HG02938 (cell line): ENCODE measurements at regions not wholly inside any gene's neighbourhood (a gene's known extent, or its start where the extent isn't known, plus 50 kb on each side); places are given as distances from the start of the nearest gene placed in this dataset.

Experiments used
- ATAC-seq: cut with Tn5 transposase; IDR thresholded peaks from one replicate; pipeline ENCODE4 v1.9.1; 2021; ENCODE audit warnings: mild to moderate bottlenecking, moderate library complexity; ENCODE audit not compliant: unreplicated experiment

- no peak for ATAC-seq
These were observed 798.9 kb upstream of the PIK3C3 start for GRCh38 chr18:41155910-41156851.

DNA sequence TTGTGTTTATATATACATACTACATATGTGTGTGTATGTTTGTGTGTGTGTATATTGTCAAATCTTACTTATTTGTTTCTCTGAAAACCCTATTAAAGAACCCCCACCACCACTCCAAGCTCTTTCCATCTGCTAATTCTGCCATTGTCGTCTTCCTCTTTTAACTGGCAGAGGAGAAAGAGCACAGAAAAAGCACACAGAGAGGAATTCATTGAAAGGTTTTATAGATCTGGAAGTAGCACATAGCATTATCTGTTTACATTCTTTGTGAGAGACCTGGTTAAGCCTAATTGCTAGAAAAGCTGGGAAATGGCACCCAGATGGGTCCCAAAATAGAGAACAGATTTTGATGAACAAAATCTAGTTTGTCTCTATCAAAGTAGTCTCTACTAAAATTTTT lies 800.0 kb upstream of the PIK3C3 start:
- ATAC-seq: no peak

DNA sequence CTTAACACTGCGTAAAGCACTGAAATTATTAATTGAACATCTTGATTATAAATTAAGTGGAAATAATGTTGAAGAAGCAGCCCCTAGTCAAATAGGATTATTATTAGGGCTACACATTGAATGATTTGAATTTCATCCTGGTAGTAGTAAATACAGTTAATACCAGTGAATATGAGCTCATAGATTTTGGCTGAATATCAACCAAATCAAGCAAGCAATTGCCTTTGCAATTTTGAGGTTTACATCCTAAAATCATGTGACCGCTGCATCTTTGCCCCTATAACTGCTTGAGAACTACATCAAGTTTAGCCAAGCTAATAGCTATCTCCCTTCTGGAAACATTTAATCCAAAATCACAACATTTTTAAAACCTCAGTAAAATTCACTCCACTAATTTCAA lies 801.2 kb upstream of the PIK3C3 start:
- no peak for ATAC-seq

GRCh38 chr18:41150316-41150715 lies 804.7 kb upstream of the PIK3C3 start:
- no peak for ATAC-seq

DNA sequence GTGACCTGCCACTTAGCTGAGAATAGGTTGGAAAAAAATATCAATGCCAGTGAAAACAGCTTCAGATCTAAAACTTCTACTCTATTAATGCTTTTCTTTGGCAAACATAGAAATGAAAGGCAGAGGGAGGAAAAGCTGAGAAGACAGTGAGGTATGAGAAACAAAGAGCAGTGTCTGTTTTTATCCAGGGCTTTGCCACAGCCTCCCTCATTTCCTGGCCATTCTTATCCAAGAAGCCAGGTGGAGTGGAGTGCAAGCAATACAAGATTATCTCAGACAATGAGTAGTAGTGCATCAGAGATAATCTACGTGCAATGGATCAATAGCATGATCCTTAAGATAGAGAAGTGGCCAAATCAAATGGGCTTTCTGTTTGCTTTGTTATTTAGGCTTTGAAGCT lies 808.7 kb upstream of the PIK3C3 start:
- ATAC-seq: no peak

DNA sequence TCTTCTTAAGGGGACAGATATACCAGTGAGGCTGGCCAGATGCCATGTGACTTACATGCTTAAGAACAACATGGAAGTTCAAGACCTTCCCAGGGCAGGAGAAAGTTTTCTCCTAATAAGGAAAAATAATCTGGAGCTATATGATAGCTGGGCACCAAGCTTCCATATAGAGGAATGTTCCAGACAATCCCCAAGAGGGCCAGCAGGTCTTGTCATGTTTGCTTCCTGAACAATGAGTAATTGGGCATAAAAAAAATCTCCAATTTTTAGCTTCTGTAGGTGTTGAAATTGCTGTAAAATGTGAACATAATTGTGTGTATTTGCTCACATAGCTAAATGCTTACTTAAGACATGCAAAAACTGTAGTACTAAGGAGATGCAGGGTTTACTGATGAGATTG lies 809.5 kb upstream of the PIK3C3 start:
- no peak for ATAC-seq

DNA sequence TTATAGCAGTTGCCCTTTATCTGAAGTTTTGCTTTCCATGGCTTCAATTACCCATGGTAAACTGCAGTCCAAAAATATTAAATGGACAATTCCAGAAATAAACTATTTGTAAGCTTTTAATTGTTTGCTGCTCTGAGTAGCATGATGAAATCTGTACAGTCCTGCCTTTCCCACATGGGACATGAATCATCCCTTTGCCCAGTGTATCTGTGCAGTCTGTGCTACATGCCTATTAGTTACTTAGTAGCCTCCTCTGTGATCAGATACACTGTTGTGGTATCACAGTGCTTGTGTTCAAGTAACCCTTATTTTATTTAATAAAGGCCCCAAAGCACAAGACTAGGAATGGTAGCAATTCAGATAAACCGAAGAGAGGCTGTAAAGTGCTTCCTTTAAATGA lies 810.6 kb upstream of the PIK3C3 start:
- ATAC-seq: no peak

GRCh38 chr18:41140506-41140905 lies 814.5 kb upstream of the PIK3C3 start:
- no peak for ATAC-seq

DNA sequence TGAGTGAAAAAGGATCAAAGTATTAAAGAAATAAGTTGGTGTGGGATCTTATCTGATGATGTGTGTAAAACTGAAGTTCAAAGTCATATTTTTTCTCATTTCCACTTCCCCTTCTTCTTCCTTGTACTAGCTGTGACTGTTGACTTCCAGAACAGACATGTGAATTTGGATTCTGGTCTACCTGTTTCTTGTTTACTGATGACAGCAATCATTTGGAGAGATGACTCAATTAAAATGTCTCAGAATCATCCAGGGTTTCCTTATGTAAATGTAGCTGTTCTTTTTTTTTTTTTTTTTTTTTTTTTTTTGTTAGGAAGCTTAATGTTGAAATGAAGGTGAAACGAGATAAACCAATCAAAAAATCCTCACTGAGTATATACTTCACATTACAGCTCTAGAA lies 819.9 kb upstream of the PIK3C3 start:
- ATAC-seq: no peak

DNA sequence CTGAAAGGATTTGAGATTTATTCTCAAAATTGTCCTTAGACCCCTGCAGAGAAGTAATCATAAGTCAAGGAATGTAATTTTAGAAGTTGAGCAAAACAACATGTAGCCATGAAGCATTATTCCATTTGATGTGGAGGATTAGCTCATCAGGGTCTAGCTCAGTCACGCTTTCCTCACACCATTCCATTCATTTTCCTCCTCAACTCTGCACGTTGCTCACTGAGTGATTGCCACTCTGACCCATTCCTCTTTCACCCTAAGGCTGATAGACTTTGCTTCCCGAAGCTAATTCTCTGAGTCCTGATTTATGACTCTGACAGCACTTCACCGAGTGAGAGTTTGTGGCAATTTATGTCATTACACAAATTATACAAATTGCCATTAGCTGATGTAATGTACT lies 820.6 kb upstream of the PIK3C3 start:
- no peak for ATAC-seq

- no peak for ATAC-seq
These were observed 824.0 kb upstream of the PIK3C3 start for GRCh38 chr18:41131050-41131449.

- ATAC-seq: no peak
These were observed 826.5 kb upstream of the PIK3C3 start for GRCh38 chr18:41128545-41128944.

DNA sequence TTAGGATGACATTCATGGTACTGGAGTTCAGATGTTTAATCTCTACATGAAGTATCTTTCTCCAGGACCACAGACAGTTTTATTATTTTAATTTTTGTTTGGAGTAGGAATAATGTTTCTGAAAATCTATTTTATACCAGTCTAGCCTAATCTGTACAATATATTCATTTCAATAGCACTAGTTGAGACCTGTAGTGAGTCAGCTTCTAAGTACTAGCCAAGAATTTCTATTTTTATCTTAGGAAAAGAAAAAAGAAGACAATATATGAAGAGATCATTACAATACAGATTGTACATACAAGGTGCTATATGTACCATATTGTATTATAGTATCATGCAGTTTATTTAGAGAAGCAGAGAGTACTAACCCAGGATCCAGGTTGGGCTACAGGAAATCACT lies 826.9 kb upstream of the PIK3C3 start:
- ATAC-seq: no peak

DNA sequence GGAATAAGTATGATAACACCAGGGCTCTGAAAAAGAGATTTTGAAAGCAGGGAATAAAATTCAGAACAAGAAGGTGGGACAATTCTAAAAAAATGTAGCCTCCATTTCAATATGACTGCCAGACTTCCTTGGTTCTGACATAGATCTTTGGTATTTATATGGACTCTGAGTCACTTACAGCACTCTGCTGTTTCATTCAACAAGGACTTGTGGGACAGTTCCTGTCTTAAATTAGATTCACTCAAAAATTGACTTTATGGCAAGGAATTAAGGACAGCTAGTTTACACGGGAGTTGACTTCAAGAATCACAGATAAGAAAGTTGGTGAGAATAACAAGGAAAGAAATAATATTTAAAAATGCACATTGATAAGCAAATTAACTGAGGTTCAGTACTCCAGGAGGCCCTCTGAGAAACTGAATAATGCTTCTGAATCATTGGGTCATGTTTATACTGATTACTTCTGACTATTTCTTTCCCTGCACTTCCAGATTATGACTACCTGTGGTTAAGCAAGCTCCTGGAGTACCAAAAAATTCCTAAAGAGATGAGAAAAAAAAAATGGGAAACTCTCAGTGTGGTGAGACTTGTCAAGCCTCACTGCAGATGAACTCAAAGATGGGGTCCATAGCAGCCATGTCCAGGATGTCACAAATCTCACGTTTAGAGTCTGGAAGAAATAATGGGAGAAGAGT lies 828.3 kb upstream of the PIK3C3 start:
- ATAC-seq: no peak

- no peak for ATAC-seq
These were observed 833.8 kb upstream of the PIK3C3 start for GRCh38 chr18:41121116-41121826.

GRCh38 chr18:41119031-41119430 lies 836.0 kb upstream of the PIK3C3 start:
- no peak for ATAC-seq

DNA sequence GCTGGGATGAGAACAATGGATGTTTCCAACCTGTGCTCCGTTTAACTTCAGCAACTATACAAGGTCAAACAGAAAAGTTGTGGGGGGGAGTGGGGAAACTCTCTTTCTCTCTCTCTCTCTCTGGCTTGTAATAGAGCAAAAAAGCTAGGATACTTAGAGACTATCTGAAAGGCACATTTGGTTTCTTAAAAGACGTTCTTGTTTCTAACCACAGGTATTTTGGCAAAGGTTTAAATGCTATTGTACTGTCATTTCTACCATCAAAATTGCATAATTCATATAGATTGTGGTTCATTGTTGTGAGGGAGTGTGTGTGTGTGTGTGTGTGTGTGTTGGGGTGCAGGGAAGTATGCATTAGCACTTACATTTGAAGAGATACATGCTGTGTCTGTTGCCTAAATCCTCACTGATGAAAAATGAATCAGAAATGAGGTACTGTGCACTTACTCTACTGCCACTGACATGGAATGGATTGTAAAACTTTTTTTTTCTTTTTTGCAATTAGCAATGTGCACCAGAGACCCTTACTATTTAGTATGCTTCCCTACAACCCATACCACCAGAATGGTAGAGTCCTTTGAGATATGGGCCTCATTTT lies 841.0 kb upstream of the PIK3C3 start:
- ATAC-seq: no peak

- no peak for ATAC-seq
These were observed 855.6 kb upstream of the PIK3C3 start for GRCh38 chr18:41099451-41099850.

DNA sequence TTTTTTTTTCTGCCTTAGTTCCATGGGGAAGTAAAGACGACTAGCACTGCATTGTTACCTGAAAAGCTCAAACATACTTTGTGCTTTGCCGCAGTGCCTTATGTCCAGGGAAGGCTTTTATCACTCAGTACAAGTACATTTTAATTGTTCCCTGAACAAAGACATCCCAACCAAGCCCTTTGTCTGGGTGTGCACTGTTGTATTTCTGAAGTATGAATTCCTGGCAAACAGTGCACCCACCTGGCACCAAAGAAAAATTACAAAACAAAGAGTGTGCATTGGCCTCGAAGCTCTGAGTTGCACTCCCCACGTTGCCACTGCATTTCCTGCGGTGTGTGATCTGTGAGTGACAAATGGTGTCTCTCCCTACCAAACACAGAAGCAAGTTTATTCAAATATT lies 858.5 kb upstream of the PIK3C3 start:
- no peak for ATAC-seq

- ATAC-seq: no peak
These were observed 878.0 kb upstream of the PIK3C3 start for GRCh38 chr18:41077076-41077475.

DNA sequence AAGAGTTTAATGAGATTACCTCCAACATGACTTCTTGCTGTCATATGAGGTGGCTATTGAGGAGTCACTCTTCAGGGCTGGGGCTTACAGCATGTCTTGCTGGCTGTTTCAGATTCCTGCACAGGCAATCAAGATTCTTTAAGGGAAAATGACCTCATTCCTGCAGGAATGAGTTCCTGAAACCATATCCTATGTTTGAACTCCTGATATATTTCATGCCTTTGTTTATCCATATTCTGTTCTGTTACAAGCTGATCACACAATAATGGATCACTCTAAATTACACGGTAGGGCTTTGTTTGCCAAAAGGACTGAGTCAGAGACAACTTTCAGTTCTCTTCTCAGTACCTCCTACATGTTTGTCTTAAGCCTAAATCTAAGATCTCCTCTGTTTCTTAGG lies 879.8 kb upstream of the PIK3C3 start:
- no peak for ATAC-seq
